GM12865 (cell line): ENCODE measurements at regions not wholly inside any gene's neighbourhood (a gene's known extent, or its start where the extent isn't known, plus 50 kb on each side); places are given as distances from the start of the nearest gene placed in this dataset.

ENCODE experiments used
- DNase-seq: peaks from one replicate; pipeline ENCODE4 v3.0.0; 2010; ENCODE audit warnings: low read depth
- H3K4me3 ChIP-seq: 2 replicates; pipeline ENCODE4 v1.5.1; 2011; ENCODE audit warnings: mild to moderate bottlenecking, low read depth, low read length, control low read depth
- CTCF ChIP-seq: IDR thresholded peaks from 2 replicates; pipeline ENCODE4 v1.5.1; 2011; ENCODE audit warnings: low read length, control low read depth, low read depth, inconsistent platforms; ENCODE audit not compliant: insufficient read depth; ENCODE audit errors: missing control alignments

GRCh38 chr12:69108037-69108436, 131.3 kb upstream of the CPSF6 start:
- TF ChIP-seq CTCF, result no peak
- H3K4me3 ChIP-seq, result no peak overlapping the region
- no peak for DNase-seq

GRCh38 chr12:69112616-69113015, 126.8 kb upstream of the CPSF6 start:
- DNase-seq, result no peak
- no peak overlapping the region for H3K4me3 ChIP-seq
- no peak for TF ChIP-seq CTCF

GRCh38 chr12:69115099-69115498, 124.3 kb upstream of the CPSF6 start:
- no peak for TF ChIP-seq CTCF
- no peak for DNase-seq
- no peak overlapping the region for H3K4me3 ChIP-seq

GRCh38 chr12:69115951-69116350, 123.4 kb upstream of the CPSF6 start:
- no peak for DNase-seq
- H3K4me3 ChIP-seq, result no peak overlapping the region
- no peak for TF ChIP-seq CTCF

GRCh38 chr12:69117566-69118266, 121.7 kb upstream of the CPSF6 start:
- no peak for DNase-seq
- no peak for TF ChIP-seq CTCF
- no peak overlapping the region for H3K4me3 ChIP-seq

- no peak overlapping the region for H3K4me3 ChIP-seq
- TF ChIP-seq CTCF, result no peak
- no peak for DNase-seq
Measured at GRCh38 chr12:69118516-69118915, 120.9 kb upstream of the CPSF6 start.

GRCh38 chr12:69119770-69120169, 119.6 kb upstream of the CPSF6 start:
- DNase-seq, result no peak
- no peak for TF ChIP-seq CTCF
- no peak overlapping the region for H3K4me3 ChIP-seq
